HEK293 (cell line): ENCODE measurements at regions not wholly inside any gene's neighbourhood (a gene's known extent, or its start where the extent isn't known, plus 50 kb on each side); places are given as distances from the start of the nearest gene placed in this dataset.

Source experiments
- CTCF ChIA-PET: fragments of 350-600 bp; formaldehyde crosslinking; extraction: SDS; loops from one replicate; lab custom pipeline; 2021; ENCODE audit warnings: antibody characterized with exemption; lab: Yijun Ruan, JAX
- POLR2A ChIA-PET: fragments of 300-600 bp; formaldehyde crosslinking; extraction: SDS; loops from one replicate; lab custom pipeline; 2020; ENCODE audit warnings: antibody characterized with exemption, inconsistent platforms; lab: Yijun Ruan, JAX
- H3K27ac ChIP-seq: fragments of 200-500 bp; sonication (Bioruptor generic); 2 replicates; pipeline ENCODE4 v1.5.1; 2014; ENCODE audit warnings: low read depth, low read length, control low read depth, inconsistent platforms; ENCODE audit errors: extremely low read depth
- H3K36me3 ChIP-seq, 2 experiments: fragments of 200-500 bp in 1 of 2; sonication (Bioruptor generic) in 1 of 2; 1 replicate in 1 of 2; 2 replicates in 1 of 2; pipeline ENCODE4 v1.5.1; 2014 to 2017; ENCODE audit warnings: inconsistent platforms in 2 of 2, low read length in 2 of 2; ENCODE audit not compliant: control insufficient read depth in 2 of 2, insufficient read depth in 1 of 2
- H3K4me1 ChIP-seq: fragments of 200-500 bp; sonication (Bioruptor generic); 2 replicates; pipeline ENCODE4 v1.5.1; 2014; ENCODE audit warnings: mild to moderate bottlenecking, low read length, inconsistent platforms; ENCODE audit not compliant: control insufficient read depth, insufficient read depth
- H3K4me3 ChIP-seq: 2 replicates; pipeline ENCODE4 v1.5.1; 2011; ENCODE audit warnings: low read depth, mild to moderate bottlenecking, control low read depth, low read length, moderate library complexity
- H3K9me3 ChIP-seq: fragments of 200-500 bp; sonication (Bioruptor generic); 2 replicates; pipeline ENCODE4 v1.5.1; 2014; ENCODE audit warnings: low read depth, low read length, inconsistent platforms; ENCODE audit not compliant: control insufficient read depth, insufficient read depth
- HOXD13 ChIP-seq: sonication (generic); formaldehyde crosslinking; IDR thresholded peaks from 2 replicates; pipeline ENCODE4 v1.8.0; 2022; ENCODE audit warnings: missing genetic modification reagents, borderline replicate concordance
- MEIS1 ChIP-seq: sonication (generic); formaldehyde crosslinking; IDR thresholded peaks from 2 replicates; pipeline ENCODE4 v1.8.1; 2022; ENCODE audit warnings: missing genetic modification reagents, mild to moderate bottlenecking, borderline replicate concordance
- ZBTB1 ChIP-seq: fragments of 450-650 bp; formaldehyde crosslinking; IDR thresholded peaks from 2 replicates; pipeline ENCODE4 v1.5.1; 2016; ENCODE audit warnings: missing biosample characterization, missing genetic modification characterization
- ZFP3 ChIP-seq: fragments of 450-650 bp; formaldehyde crosslinking; IDR thresholded peaks from 2 replicates; pipeline ENCODE4 v1.5.1; 2016; ENCODE audit warnings: low read depth, missing biosample characterization, missing genetic modification characterization
- ZFP69B ChIP-seq: fragments of 450-650 bp; formaldehyde crosslinking; IDR thresholded peaks from 2 replicates; pipeline ENCODE4 v1.5.1; 2016; ENCODE audit warnings: missing biosample characterization, missing genetic modification characterization
- ZNF114 ChIP-seq: fragments of 450-650 bp; formaldehyde crosslinking; IDR thresholded peaks from 2 replicates; pipeline ENCODE4 v1.5.0; 2017; ENCODE audit warnings: missing biosample characterization, missing genetic modification characterization
- ZNF155 ChIP-seq: fragments of 450-650 bp; formaldehyde crosslinking; IDR thresholded peaks from 2 replicates; pipeline ENCODE4 v1.5.1; 2016; ENCODE audit warnings: missing biosample characterization, missing genetic modification characterization
- ZNF169 ChIP-seq: fragments of 450-650 bp; formaldehyde crosslinking; IDR thresholded peaks from 2 replicates; pipeline ENCODE4 v1.5.1; 2016; ENCODE audit warnings: missing biosample characterization, missing genetic modification characterization
- ZNF211 ChIP-seq: fragments of 450-650 bp; formaldehyde crosslinking; IDR thresholded peaks from 2 replicates; pipeline ENCODE4 v1.5.1; 2016; ENCODE audit warnings: low read depth, missing biosample characterization, missing genetic modification characterization
- ZNF274 ChIP-seq, 2 experiments: fragments of 200-500 bp in 1 of 2; fragments of 450-650 bp in 1 of 2; sonication (Bioruptor generic) in 1 of 2; formaldehyde crosslinking in 1 of 2; IDR thresholded peaks; 2 replicates each; pipeline versions ENCODE4 v1.5.1 to v1.6.1; 2014 to 2016; ENCODE audit warnings: borderline replicate concordance in 1 of 2, inconsistent platforms in 1 of 2, low read length in 1 of 2, missing biosample characterization in 1 of 2, missing genetic modification characterization in 1 of 2
- ZNF302 ChIP-seq: fragments of 450-650 bp; formaldehyde crosslinking; IDR thresholded peaks from 2 replicates; pipeline ENCODE4 v1.5.1; 2016; ENCODE audit warnings: missing biosample characterization, missing genetic modification characterization, low read depth
- ZNF354C ChIP-seq: fragments of 450-650 bp; formaldehyde crosslinking; IDR thresholded peaks from 2 replicates; pipeline ENCODE4 v1.5.1; 2016; ENCODE audit warnings: missing biosample characterization, missing genetic modification characterization, low read depth, borderline replicate concordance
- ZNF366 ChIP-seq: fragments of 450-650 bp; formaldehyde crosslinking; conservative IDR thresholded peaks from 2 replicates; pipeline ENCODE4 v1.5.1; 2016; ENCODE audit warnings: missing biosample characterization, missing genetic modification characterization
- ZNF391 ChIP-seq: fragments of 450-650 bp; formaldehyde crosslinking; IDR thresholded peaks from 2 replicates; pipeline ENCODE4 v1.5.1; 2016; ENCODE audit warnings: low read depth, missing biosample characterization, missing genetic modification characterization, borderline replicate concordance
- ZNF394 ChIP-seq: fragments of 450-650 bp; formaldehyde crosslinking; IDR thresholded peaks from 2 replicates; pipeline ENCODE4 v1.5.1; 2016; ENCODE audit warnings: missing biosample characterization, missing genetic modification characterization, mild to moderate bottlenecking, moderate library complexity, borderline replicate concordance
- ZNF416 ChIP-seq: fragments of 450-650 bp; formaldehyde crosslinking; IDR thresholded peaks from 2 replicates; pipeline ENCODE4 v1.5.1; 2016; ENCODE audit warnings: missing biosample characterization, missing genetic modification characterization
- ZNF510 ChIP-seq: fragments of 450-650 bp; formaldehyde crosslinking; IDR thresholded peaks from 2 replicates; pipeline ENCODE4 v1.5.1; 2018; ENCODE audit warnings: mild to moderate bottlenecking, missing genetic modification characterization, missing biosample characterization; ENCODE audit not compliant: insufficient replicate concordance
- ZNF596 ChIP-seq: fragments of 450-650 bp; IDR thresholded peaks from 2 replicates; pipeline ENCODE4 v1.5.0; 2018; ENCODE audit warnings: missing biosample characterization, mild to moderate bottlenecking, missing genetic modification characterization, moderate library complexity
- ZNF624 ChIP-seq: fragments of 450-650 bp; formaldehyde crosslinking; IDR thresholded peaks from 2 replicates; pipeline ENCODE4 v1.5.1; 2017; ENCODE audit warnings: missing biosample characterization, missing genetic modification characterization
- ZNF677 ChIP-seq: fragments of 450-650 bp; IDR thresholded peaks from 2 replicates; pipeline ENCODE4 v1.5.0; 2018; ENCODE audit warnings: missing biosample characterization, mild to moderate bottlenecking, missing genetic modification characterization, moderate library complexity
- ZNF768 ChIP-seq: fragments of 450-650 bp; formaldehyde crosslinking; IDR thresholded peaks from 2 replicates; pipeline ENCODE4 v1.5.1; 2018; ENCODE audit warnings: missing biosample characterization, mild to moderate bottlenecking, missing genetic modification characterization
- ZNF830 ChIP-seq: fragments of 450-650 bp; IDR thresholded peaks from 2 replicates; pipeline ENCODE4 v1.5.0; 2018; ENCODE audit warnings: missing biosample characterization, missing genetic modification characterization, low read depth, mild to moderate bottlenecking, moderate library complexity
- ZSCAN23 ChIP-seq: fragments of 450-650 bp; formaldehyde crosslinking; IDR thresholded peaks from 2 replicates; pipeline ENCODE4 v1.5.1; 2016; ENCODE audit warnings: missing biosample characterization, missing genetic modification characterization
- TF ChIP-seq, protein P1 (sequence below): fragments of 450-650 bp; formaldehyde crosslinking; IDR thresholded peaks from 2 replicates; pipeline ENCODE4 v1.5.1; 2016; ENCODE audit warnings: missing biosample characterization, missing genetic modification characterization
- TF ChIP-seq, protein P2 (sequence below): fragments of 450-650 bp; formaldehyde crosslinking; IDR thresholded peaks from 2 replicates; pipeline ENCODE4 v1.5.1; 2016; ENCODE audit warnings: missing biosample characterization, missing genetic modification characterization, low read depth
- TF ChIP-seq, protein P3 (sequence below): fragments of 450-650 bp; formaldehyde crosslinking; IDR thresholded peaks from 2 replicates; pipeline ENCODE4 v1.5.1; 2016; ENCODE audit warnings: missing biosample characterization, missing genetic modification characterization, borderline replicate concordance
- TF ChIP-seq, protein P4 (sequence below): fragments of 450-650 bp; formaldehyde crosslinking; conservative IDR thresholded peaks from 2 replicates; pipeline ENCODE4 v1.5.1; 2016; ENCODE audit warnings: low read depth, missing biosample characterization, missing genetic modification characterization

DNA sequence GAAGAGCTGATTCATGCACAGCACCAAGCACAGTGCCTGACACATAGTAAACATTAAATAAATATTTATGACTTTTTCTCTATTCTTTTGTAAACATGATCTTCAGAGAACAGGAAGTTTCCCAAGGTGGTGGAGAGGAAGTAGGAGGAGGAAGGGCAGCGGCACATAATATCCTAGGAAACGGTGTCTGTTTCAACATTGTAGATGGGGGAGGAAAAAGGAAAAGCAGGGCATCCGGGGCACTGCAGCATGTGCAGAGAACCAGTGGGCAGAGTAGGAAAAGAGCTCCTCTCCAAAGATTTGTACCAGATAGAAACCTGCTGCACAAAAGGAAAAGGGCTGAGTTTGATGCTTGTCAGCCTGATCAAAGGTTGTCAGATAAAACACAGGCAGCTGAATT, 421.7 kb upstream of the ZNF462 start:
- TF ChIP-seq ZNF391 (tag by site-specific recombination) (no peak), ZNF416 (tag by site-specific recombination) (no peak), ZNF354C (tag by site-specific recombination) (no peak), MEIS1 (CRISPR knock-in tag) (no peak), ZNF155 (tag by site-specific recombination) (no peak), ZNF394 (no peak), ZNF677 (tag by site-specific recombination) (no peak), ZNF624 (tag by site-specific recombination) (no peak), ZNF211 (no peak), ZNF114 (tag by site-specific recombination) (no peak)
- TF ChIP-seq, protein P1, sequence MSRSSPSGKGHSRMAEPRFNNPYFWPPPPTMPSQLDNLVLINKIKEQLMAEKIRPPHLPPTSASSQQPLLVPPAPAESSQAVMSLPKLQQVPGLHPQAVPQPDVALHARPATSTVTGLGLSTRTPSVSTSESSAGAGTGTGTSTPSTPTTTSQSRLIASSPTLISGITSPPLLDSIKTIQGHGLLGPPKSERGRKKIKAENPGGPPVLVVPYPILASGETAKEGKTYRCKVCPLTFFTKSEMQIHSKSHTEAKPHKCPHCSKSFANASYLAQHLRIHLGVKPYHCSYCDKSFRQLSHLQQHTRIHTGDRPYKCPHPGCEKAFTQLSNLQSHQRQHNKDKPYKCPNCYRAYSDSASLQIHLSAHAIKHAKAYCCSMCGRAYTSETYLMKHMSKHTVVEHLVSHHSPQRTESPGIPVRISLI = no peak
- TF ChIP-seq, protein P2, sequence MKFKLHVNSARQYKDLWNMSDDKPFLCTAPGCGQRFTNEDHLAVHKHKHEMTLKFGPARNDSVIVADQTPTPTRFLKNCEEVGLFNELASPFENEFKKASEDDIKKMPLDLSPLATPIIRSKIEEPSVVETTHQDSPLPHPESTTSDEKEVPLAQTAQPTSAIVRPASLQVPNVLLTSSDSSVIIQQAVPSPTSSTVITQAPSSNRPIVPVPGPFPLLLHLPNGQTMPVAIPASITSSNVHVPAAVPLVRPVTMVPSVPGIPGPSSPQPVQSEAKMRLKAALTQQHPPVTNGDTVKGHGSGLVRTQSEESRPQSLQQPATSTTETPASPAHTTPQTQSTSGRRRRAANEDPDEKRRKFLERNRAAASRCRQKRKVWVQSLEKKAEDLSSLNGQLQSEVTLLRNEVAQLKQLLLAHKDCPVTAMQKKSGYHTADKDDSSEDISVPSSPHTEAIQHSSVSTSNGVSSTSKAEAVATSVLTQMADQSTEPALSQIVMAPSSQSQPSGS (tag by site-specific recombination) = no peak
- H3K27ac ChIP-seq = no peak overlapping the region
- H3K36me3 ChIP-seq = no peaks in the 10 kb centered on the region
- no peaks in the 10 kb centered on the region for H3K9me3 ChIP-seq
- POLR2A ChIA-PET = no interaction called here
- H3K4me1 ChIP-seq = no peaks in the 10 kb centered on the region
- no peak overlapping the region for H3K4me3 ChIP-seq
- CTCF ChIA-PET = no interaction called here

DNA sequence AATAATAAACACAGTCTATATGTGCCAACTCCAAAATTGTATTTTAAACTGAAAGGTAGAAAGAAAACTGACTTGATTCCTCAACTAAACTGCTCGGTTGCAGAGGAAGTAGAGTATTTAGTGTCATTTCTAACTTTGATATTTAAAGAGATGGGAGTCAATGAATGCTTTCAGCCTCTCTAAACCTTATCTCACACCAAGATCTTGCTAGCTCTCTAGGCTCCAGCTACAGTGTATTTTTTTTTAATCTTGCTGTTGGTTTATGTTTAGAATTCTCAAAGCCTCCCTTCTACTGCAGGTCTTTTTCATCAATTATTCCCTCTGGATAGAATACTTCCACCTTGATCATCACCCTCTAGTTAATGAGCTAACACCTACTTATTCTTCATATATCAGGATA, 419.4 kb upstream of the ZNF462 start:
- H3K27ac ChIP-seq = no peak overlapping the region
- ChIA-PET POLR2A (no interaction called here), CTCF (interaction anchor here (0.5 kb wide), 1 partner anchor 172 kb away, joined by 4 read pairs; no protein-coding TSS in a partner anchor)
- TF ChIP-seq, protein P3, sequence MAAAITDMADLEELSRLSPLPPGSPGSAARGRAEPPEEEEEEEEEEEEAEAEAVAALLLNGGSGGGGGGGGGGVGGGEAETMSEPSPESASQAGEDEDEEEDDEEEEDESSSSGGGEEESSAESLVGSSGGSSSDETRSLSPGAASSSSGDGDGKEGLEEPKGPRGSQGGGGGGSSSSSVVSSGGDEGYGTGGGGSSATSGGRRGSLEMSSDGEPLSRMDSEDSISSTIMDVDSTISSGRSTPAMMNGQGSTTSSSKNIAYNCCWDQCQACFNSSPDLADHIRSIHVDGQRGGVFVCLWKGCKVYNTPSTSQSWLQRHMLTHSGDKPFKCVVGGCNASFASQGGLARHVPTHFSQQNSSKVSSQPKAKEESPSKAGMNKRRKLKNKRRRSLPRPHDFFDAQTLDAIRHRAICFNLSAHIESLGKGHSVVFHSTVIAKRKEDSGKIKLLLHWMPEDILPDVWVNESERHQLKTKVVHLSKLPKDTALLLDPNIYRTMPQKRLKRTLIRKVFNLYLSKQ = no peak
- TF ChIP-seq ZNF155 (tag by site-specific recombination) (no peak), ZNF169 (tag by site-specific recombination) (no peak), MEIS1 (CRISPR knock-in tag) (no peak), ZNF624 (tag by site-specific recombination) (no peak), ZNF510 (tag by site-specific recombination) (no peak), ZNF768 (tag by site-specific recombination) (no peak), HOXD13 (CRISPR knock-in tag) (no peak), ZFP3 (tag by site-specific recombination) (no peak), ZNF302 (tag by site-specific recombination) (no peak), ZFP69B (no peak), ZNF366 (tag by site-specific recombination) (no peak), ZSCAN23 (tag by site-specific recombination) (no peak), ZBTB1 (tag by site-specific recombination) (no peak), ZNF596 (tag by site-specific recombination) (no peak), ZNF830 (tag by site-specific recombination) (no peak), ZNF114 (tag by site-specific recombination) (no peak), ZNF274 (IDR thresholded peaks at IDR 0.05; ENCODE audit: low read length) (no peak), ZNF274 (tag by site-specific recombination; IDR thresholded peaks at IDR 0.05; ENCODE audit: borderline replicate concordance) (no peak)
- TF ChIP-seq, protein P4, sequence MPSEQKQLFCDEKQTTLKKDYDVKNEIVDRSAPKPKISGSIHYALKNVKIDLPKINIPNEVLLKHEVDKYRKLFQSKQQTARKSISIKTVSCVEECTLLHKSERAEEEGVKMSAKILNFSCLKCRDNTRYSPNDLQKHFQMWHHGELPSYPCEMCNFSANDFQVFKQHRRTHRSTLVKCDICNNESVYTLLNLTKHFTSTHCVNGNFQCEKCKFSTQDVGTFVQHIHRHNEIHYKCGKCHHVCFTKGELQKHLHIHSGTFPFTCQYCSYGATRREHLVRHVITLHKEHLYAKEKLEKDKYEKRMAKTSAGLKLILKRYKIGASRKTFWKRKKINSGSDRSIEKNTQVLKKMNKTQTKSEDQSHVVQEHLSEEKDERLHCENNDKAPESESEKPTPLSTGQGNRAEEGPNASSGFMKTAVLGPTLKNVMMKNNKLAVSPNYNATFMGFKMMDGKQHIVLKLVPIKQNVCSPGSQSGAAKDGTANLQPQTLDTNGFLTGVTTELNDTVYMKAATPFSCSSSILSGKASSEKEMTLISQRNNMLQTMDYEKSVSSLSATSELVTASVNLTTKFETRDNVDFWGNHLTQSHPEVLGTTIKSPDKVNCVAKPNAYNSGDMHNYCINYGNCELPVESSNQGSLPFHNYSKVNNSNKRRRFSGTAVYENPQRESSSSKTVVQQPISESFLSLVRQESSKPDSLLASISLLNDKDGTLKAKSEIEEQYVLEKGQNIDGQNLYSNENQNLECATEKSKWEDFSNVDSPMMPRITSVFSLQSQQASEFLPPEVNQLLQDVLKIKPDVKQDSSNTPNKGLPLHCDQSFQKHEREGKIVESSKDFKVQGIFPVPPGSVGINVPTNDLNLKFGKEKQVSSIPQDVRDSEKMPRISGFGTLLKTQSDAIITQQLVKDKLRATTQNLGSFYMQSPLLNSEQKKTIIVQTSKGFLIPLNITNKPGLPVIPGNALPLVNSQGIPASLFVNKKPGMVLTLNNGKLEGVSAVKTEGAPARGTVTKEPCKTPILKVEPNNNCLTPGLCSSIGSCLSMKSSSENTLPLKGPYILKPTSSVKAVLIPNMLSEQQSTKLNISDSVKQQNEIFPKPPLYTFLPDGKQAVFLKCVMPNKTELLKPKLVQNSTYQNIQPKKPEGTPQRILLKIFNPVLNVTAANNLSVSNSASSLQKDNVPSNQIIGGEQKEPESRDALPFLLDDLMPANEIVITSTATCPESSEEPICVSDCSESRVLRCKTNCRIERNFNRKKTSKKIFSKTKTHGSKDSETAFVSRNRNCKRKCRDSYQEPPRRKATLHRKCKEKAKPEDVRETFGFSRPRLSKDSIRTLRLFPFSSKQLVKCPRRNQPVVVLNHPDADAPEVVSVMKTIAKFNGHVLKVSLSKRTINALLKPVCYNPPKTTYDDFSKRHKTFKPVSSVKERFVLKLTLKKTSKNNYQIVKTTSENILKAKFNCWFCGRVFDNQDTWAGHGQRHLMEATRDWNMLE (tag by site-specific recombination) = no peak
- H3K4me1 ChIP-seq = no peaks in the 10 kb centered on the region
- no peaks in the 10 kb centered on the region for H3K36me3 ChIP-seq
- no peak overlapping the region for H3K4me3 ChIP-seq
- no peaks in the 10 kb centered on the region for H3K9me3 ChIP-seq
